ENCODE measurements at regions not wholly inside any gene's neighbourhood (a gene's known extent, or its start where the extent isn't known, plus 50 kb on each side); places are given as distances from the start of the nearest gene placed in this dataset.
"Not testable (repeated sequence)": the region's sequence is repeated elsewhere in the genome, so short reads cannot be mapped to it uniquely, and the experiment has no call there.

GRCh38 chr4:174183259-174183658 lies 100.2 kb downstream of the FBXO8 start:
- Histone ChIP-seq H3K4me2 (ENCODE audit: unreplicated experiment) (no peak overlapping the region), H3K9me2 (ENCODE audit: insufficient read depth) (no peaks in the 10 kb centered on the region), H3K9ac (no peak overlapping the region), H3F3A (ENCODE audit: insufficient read depth) (no peaks in the 10 kb centered on the region), H3K27me3 (replicated peaks; ENCODE audit: insufficient read depth) (no peaks in the 10 kb centered on the region), H3K4me1 (ENCODE audit: insufficient read depth) (no peaks in the 10 kb centered on the region), H3K79me2 (ENCODE audit: insufficient read depth) (no peaks in the 10 kb centered on the region), H3K4me3 (no peak overlapping the region), H3K36me3 (ENCODE audit: low read depth) (no peaks in the 10 kb centered on the region), H2AFZ (no peak overlapping the region), H4K20me1 (ENCODE audit: insufficient read depth) (no peaks in the 10 kb centered on the region), H3K9me3 (ENCODE audit: low read depth) (no peaks in the 10 kb centered on the region), H3K27ac (no peak overlapping the region)
- in situ Hi-C loops (cut with MboI): no loop called here
- DNase-seq: no peak
- TF ChIP-seq EZH2phosphoT487 (IDR thresholded peaks at IDR 0.05; ENCODE audit: insufficient read depth, low read depth) (no peak), EZH2 (IDR thresholded peaks at IDR 0.05; ENCODE audit: insufficient read depth, poor library complexity, severe bottlenecking) (no peak)

DNA sequence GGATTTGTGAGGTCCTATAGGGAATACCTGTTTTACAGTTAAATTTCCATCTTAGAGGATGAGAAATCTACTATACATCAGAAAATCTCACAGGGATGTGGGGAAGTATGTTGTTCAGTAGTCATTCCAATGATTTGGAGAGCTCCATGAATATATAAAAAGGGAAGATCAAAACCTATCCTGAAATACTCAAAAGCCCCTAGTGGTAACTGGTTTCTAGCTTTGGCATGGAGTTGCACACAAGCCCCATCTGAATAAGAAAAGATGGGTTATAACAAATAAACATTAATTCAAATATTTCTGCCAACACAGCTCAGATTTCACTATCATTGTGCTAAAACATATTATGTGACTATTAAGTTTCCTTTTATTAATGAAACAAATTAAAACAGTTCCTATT lies 101.6 kb downstream of the FBXO8 start:
- no peak overlapping the region for H3K27ac ChIP-seq
- no peaks in the 10 kb centered on the region for H3K36me3 ChIP-seq (ENCODE audit: low read depth)
- in situ Hi-C loops (cut with MboI): no loop called here
- H3K4me3 ChIP-seq: no peak overlapping the region
- H3K9me2 ChIP-seq (ENCODE audit: insufficient read depth): no peaks in the 10 kb centered on the region
- H3K27me3 ChIP-seq (replicated peaks; ENCODE audit: insufficient read depth): no peaks in the 10 kb centered on the region; the same call in 1 of the 2 replicates
- H3K4me2 ChIP-seq (ENCODE audit: unreplicated experiment): no peak overlapping the region
- H3K9ac ChIP-seq: no peak overlapping the region
- no peaks in the 10 kb centered on the region for H3K79me2 ChIP-seq (ENCODE audit: insufficient read depth)
- H3F3A ChIP-seq (ENCODE audit: insufficient read depth): no peaks in the 10 kb centered on the region
- H4K20me1 ChIP-seq (ENCODE audit: insufficient read depth): no peaks in the 10 kb centered on the region
- no peaks in the 10 kb centered on the region for H3K9me3 ChIP-seq (ENCODE audit: low read depth)
- no peak for DNase-seq
- no peak overlapping the region for H2AFZ ChIP-seq
- TF ChIP-seq EZH2phosphoT487 (IDR thresholded peaks at IDR 0.05; ENCODE audit: insufficient read depth, low read depth) (no peak), EZH2 (IDR thresholded peaks at IDR 0.05; ENCODE audit: insufficient read depth, poor library complexity, severe bottlenecking) (no peak)
- H3K4me1 ChIP-seq (ENCODE audit: insufficient read depth): no peaks in the 10 kb centered on the region

- Histone ChIP-seq H3K9ac (no peak overlapping the region), H3K4me2 (ENCODE audit: unreplicated experiment) (no peak overlapping the region), H3K27me3 (replicated peaks; ENCODE audit: insufficient read depth) (no peaks in the 10 kb centered on the region; the same call in 1 of the 2 replicates), H3K4me3 (no peak overlapping the region), H3K27ac (no peak overlapping the region), H3F3A (ENCODE audit: insufficient read depth) (no peaks in the 10 kb centered on the region), H3K36me3 (ENCODE audit: low read depth) (no peaks in the 10 kb centered on the region), H4K20me1 (ENCODE audit: insufficient read depth) (no peaks in the 10 kb centered on the region), H2AFZ (no peak overlapping the region), H3K4me1 (ENCODE audit: insufficient read depth) (no peaks in the 10 kb centered on the region), H3K79me2 (ENCODE audit: insufficient read depth) (no peaks in the 10 kb centered on the region), H3K9me2 (ENCODE audit: insufficient read depth) (no peaks in the 10 kb centered on the region), H3K9me3 (ENCODE audit: low read depth) (no peaks in the 10 kb centered on the region)
- TF ChIP-seq EZH2phosphoT487 (IDR thresholded peaks at IDR 0.05; ENCODE audit: insufficient read depth, low read depth) (no peak), EZH2 (IDR thresholded peaks at IDR 0.05; ENCODE audit: insufficient read depth, poor library complexity, severe bottlenecking) (no peak)
- WGBS, 2 experiments (ENCODE audit: low coverage in 1 of 2, low lambda C conversion rate in 2 of 2, missing lambda C conversion rate in 2 of 2): 6 to 13% methylated on average over 1 of the region's 1 CpG
- in situ Hi-C loops (cut with MboI): no loop called here
- DNase-seq: no peak
Measured at GRCh38 chr4:174177536-174177935, 105.9 kb downstream of the FBXO8 start.

- H3K9me2 ChIP-seq (ENCODE audit: insufficient read depth); H3K36me3 ChIP-seq (ENCODE audit: low read depth); H3K27ac ChIP-seq; H3K9me3 ChIP-seq (ENCODE audit: low read depth); H3K4me3 ChIP-seq; H2AFZ ChIP-seq; H3K4me1 ChIP-seq (ENCODE audit: insufficient read depth); H3F3A ChIP-seq (ENCODE audit: insufficient read depth); H3K27me3 ChIP-seq (replicated peaks; ENCODE audit: insufficient read depth); H4K20me1 ChIP-seq (ENCODE audit: insufficient read depth); in situ Hi-C loops (cut with MboI); H3K79me2 ChIP-seq (ENCODE audit: insufficient read depth); H3K4me2 ChIP-seq (ENCODE audit: unreplicated experiment); DNase-seq; H3K9ac ChIP-seq: not testable (repeated sequence)
- WGBS, 2 experiments (ENCODE audit: low coverage in 1 of 2, low lambda C conversion rate in 2 of 2, missing lambda C conversion rate in 2 of 2): 78 to 89% methylated on average over 4 of the region's 4 CpGs
Measured at GRCh38 chr4:174175836-174176235, 107.6 kb downstream of the FBXO8 start.

- WGBS, 2 experiments (ENCODE audit: low coverage in 1 of 2, low lambda C conversion rate in 2 of 2, missing lambda C conversion rate in 2 of 2): 36 to 62% methylated on average over 1 of the region's 1 CpG
Measured at GRCh38 chr4:174173360-174173759, 110.1 kb downstream of the FBXO8 start.

More at GRCh38 chr4:174173360-174173759, 110.1 kb downstream of the FBXO8 start:
- Histone ChIP-seq H3F3A (ENCODE audit: insufficient read depth) (no peaks in the 10 kb centered on the region), H3K9me2 (ENCODE audit: insufficient read depth) (no peaks in the 10 kb centered on the region), H3K9me3 (ENCODE audit: low read depth) (no peaks in the 10 kb centered on the region), H3K27ac (no peak overlapping the region), H3K79me2 (ENCODE audit: insufficient read depth) (no peaks in the 10 kb centered on the region), H2AFZ (no peak overlapping the region), H3K4me2 (ENCODE audit: unreplicated experiment) (no peak overlapping the region), H3K27me3 (replicated peaks; ENCODE audit: insufficient read depth) (no peaks in the 10 kb centered on the region; the same call in 1 of the 2 replicates), H3K36me3 (ENCODE audit: low read depth) (no peaks in the 10 kb centered on the region), H3K9ac (no peak overlapping the region), H3K4me1 (ENCODE audit: insufficient read depth) (no peaks in the 10 kb centered on the region), H4K20me1 (ENCODE audit: insufficient read depth) (no peaks in the 10 kb centered on the region), H3K4me3 (no peak overlapping the region)
- in situ Hi-C loops (cut with MboI): no loop called here
- DNase-seq: no peak
- no peak for TF ChIP-seq EZH2 (IDR thresholded peaks at IDR 0.05; ENCODE audit: insufficient read depth, poor library complexity, severe bottlenecking)
- no peak for TF ChIP-seq EZH2phosphoT487 (IDR thresholded peaks at IDR 0.05; ENCODE audit: insufficient read depth, low read depth)

All from GM23248 (cell line).